GM21447 (cell line): ENCODE measurements at regions not wholly inside any gene's neighbourhood (a gene's known extent, or its start where the extent isn't known, plus 50 kb on each side); places are given as distances from the start of the nearest gene placed in this dataset.
"Not testable (repeated sequence)": the region's sequence is repeated elsewhere in the genome, so short reads cannot be mapped to it uniquely, and the experiment has no call there.

Source experiments
- ATAC-seq: cut with Tn5 transposase; IDR thresholded peaks from one replicate; pipeline ENCODE4 v1.9.1; 2021; ENCODE audit not compliant: unreplicated experiment

GRCh38 chr2:67771380-67771779, 291.4 kb downstream of the C1D start:
- no peak for ATAC-seq

DNA sequence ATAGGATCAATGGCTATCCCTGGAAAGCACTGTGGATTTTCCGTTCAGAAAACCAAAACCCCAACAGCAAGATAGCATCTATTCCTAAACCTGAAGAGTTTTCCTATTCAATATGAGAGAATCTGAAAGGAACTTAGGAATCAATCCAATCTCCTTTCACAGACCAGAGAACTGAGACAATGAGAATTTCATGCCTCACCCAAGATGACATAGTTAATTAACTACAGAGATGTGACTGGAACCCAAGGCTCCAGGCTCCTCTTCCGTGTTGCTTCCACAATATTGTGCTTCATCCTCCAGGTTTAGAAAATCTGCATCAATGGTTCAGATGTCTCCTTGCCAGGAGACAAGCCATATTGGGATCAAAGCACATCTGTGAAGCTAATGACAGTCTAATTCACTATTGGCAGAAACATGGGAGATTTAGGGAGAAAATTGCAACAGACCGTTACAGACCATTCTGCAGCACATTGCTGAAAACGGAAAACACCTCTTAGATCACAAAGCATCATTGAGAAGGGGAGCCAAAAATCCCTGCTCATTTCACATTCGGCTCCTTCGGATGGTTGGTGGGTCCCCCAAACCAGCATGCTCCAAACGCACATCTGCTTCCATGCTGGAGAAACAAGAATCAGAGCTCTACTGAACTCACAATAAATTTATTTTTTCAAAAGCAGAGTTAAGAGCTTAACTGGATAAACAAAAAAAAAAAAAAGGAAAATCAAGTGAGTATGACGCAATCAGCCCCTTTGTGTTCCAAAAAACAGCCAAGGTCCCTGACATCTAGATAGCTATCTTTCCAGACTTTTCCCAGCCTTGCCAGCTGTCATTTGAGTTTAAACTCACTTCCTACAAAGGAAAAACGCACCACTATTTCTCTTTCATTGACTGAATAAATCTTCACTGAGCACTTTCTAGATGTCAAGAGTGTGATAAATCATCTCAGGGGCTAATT, 290.3 kb downstream of the C1D start:
- ATAC-seq: no peak

DNA sequence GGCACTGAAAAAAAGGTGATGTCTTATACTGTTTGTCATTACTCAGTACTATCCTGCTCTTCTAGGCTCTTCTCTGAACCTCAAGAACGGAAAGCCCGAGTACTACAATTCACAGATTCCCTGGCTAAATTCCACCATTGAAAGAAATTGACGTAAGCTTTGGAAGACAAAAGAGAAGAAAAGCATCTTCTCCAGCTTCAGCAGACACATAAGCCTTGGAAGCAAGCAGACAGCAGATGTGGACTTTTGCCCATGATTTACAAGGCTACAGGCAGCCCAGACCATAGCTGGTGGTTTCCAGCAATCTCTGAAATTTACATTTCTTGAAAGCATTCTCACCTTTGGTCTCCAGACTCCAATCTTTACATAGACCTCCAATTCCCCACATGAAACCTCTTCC, 289.0 kb downstream of the C1D start:
- no peak for ATAC-seq

GRCh38 chr2:67776276-67776675, 286.5 kb downstream of the C1D start:
- no peak for ATAC-seq

DNA sequence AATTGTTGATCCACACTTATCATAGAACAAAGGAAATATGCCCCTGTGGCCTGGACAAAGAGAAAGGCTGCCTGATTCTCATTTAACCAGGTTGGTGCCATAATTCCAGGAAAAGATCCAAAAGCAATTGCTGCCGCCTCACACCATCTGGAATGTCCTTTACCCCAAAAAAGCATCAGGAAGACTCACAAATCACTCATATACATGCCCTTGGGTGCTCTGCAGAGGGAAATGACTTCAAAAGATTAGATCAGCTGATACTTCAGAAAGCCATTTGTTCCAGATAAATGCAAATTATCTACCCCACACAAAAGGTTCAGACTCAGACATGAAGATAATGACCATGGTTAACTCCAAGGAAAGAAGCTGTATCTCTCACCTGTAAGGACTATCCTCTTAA, 285.8 kb downstream of the C1D start:
- ATAC-seq: no peak

DNA sequence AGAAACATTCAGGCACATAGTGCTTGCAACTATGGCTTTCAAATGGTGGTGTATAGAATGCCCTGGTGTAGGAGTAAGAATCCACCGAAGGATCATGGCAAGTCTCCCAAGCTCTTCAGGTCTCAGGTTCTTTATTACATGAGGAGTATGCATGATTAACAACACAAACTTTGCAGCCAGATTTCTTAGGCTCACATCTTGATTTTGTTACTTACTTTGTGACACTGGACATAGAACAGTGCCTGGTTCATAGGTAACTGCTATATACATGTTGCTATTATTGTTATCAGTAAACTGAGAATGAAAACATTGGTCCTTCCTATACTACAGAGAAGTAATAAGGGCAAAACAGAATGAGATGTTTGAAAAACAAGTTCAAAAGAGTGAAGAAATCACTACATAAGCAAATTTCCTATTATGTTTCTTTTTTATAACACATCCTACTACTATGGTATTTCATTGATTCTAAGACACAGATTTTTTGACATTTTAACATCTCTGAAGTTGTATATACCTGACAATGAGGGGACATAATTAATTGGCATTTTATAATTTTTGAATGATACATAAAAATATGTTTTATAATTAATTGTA, 284.9 kb downstream of the C1D start:
- no peak for ATAC-seq

DNA sequence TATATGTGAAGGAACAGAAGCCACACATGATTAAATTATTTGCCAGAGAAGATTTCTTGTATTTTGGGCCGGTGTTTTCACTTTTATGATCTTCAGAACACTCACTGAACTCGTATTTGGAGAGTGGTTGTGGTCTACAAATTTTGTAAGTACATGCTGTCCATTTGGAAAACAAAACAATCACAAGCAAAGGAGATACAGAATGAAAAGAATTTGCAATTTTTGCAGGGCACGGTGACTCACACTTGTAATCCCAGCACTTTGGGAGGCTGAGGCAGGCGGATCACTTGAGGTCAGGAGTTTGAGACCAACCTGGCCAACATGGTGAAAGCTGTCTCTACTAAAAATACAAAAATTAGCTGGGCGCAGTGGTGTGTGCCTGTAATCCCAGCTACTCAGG, 282.0 kb downstream of the C1D start:
- ATAC-seq: not testable (repeated sequence)

DNA sequence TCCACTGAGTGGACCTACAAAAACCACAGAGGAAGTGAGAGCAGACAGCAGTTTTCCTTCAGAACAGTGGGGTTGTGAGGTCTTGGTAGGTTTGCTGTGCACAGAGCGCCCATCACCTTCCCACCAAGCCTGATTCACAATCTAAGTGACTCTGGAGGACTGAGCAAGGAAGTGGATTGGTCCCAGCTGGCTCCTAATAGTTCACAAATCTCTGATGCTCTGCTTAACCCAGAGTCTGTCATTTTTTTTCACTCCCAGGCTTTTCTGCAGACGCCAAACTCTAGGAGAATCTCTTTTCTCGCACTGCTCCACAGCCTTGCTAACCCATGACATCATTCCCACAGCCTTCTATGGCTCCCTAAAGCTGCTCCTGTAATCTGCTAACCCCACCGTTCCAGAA, 280.4 kb downstream of the C1D start:
- no peak for ATAC-seq

GRCh38 chr2:67783026-67783425, 279.8 kb downstream of the C1D start:
- ATAC-seq: no peak

DNA sequence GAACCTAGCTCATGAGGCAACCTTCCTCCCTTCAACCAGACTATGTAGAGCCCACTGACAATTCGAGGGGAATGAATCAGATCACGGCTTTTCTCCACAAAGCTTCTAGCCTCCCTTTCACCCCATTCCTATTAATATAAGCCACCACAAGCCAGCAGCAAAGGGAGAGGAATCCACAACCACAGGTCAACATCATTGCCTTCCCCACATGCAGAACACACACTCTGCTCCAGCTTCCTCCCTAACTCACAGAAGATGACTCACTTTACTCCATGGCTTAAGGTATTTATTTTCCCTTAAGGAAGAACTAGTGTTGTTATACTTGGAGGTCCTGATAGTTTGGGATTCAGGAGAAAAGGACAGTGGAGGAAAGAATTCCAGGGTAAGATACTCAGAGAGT, 272.2 kb downstream of the C1D start:
- no peak for ATAC-seq

GRCh38 chr2:67792191-67792590, 270.6 kb downstream of the C1D start:
- no peak for ATAC-seq

GRCh38 chr2:67792681-67793091, 270.1 kb downstream of the C1D start:
- no peak for ATAC-seq

DNA sequence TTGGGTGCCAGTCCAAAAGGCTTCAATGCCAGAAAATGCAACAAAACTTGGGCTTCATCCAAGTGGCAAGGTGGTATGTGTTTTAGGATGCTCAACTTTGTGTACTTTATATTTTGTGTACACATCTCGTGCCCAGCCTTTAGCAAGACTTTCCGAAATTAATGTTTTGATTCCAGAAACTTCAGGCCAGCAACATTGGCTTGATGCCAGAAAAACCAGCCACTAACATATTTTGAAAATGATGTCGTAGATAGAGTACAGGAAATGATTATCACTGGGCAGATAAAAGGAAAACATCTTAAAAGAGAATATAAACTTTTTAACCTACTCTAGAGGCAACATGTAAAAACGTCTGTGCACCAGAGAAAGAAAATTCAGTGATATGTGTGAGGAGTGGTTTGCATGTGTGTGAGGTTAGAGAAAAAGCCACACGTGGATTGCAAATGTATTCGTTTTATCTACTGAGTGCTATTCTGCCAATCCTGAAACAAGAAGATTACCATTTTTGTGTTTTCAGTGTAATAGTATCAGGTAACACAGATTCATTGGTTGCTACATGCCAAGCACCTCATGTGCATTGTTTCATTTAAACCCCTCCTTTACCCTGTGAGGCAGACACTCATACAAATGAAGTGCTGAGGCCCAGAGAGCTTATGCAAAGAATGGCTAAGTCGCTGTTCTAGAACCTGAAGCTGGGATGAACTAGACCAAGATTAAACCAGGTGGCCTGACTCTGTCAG, 264.8 kb downstream of the C1D start:
- no peak for ATAC-seq

- ATAC-seq: no peak
Measured at GRCh38 chr2:67798541-67799160, 264.2 kb downstream of the C1D start.

- ATAC-seq: no peak
Measured at GRCh38 chr2:67799886-67800285, 262.9 kb downstream of the C1D start.

- no peak for ATAC-seq
Measured at GRCh38 chr2:67802291-67802690, 260.5 kb downstream of the C1D start.

GRCh38 chr2:67802824-67803223, 260.0 kb downstream of the C1D start:
- no peak for ATAC-seq

DNA sequence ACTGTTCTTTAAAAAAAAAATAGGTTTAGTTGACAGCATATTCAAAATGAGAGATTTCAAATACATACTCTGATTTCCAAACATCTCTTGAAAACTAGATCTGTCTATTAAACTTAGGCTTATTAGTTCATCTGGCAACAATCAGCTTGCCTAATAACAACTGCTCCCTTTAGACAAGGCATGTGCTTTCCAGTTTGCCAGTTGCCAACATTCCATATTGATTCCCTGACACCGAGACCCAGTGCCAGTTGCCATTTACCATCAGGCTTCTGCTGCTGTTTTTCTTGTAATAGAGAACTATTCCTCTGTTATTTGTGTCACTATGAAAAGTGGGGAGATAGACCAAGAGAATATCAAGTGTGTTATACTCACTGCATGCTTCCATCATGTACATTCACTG, 256.0 kb downstream of the C1D start:
- no peak for ATAC-seq

- no peak for ATAC-seq
Measured at GRCh38 chr2:67808112-67808511, 254.7 kb downstream of the C1D start.

- ATAC-seq: no peak
Measured at GRCh38 chr2:67812682-67813081, 250.1 kb downstream of the C1D start.

DNA sequence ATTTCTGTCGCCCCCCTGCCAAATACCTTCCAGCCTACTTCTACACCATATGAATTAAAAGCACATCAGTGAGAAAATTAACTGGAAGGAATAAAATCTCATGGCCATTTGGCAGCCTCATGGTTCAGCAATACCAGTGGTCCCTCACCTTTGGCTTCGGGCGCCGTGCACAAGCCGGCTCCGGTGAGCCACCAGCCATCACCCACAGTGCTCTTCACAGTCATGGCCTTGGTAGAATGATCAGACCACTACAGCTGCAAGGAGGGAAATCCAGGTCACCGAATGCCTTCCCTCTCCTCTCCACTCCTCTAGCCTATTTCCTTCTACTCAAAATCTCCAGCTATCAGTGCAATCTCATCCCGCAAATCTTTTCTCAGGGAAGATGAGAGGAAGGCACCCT, 239.1 kb downstream of the C1D start:
- ATAC-seq: no peak
